ENCODE measurements at regions not wholly inside any gene's neighbourhood (a gene's known extent, or its start where the extent isn't known, plus 50 kb on each side); places are given as distances from the start of the nearest gene placed in this dataset.
A peak's percentile ranks its signal among the peaks of the same experiment; 100 is the strongest.
"Not testable (repeated sequence)": the region's sequence is repeated elsewhere in the genome, so short reads cannot be mapped to it uniquely, and the experiment has no call there.

DNA sequence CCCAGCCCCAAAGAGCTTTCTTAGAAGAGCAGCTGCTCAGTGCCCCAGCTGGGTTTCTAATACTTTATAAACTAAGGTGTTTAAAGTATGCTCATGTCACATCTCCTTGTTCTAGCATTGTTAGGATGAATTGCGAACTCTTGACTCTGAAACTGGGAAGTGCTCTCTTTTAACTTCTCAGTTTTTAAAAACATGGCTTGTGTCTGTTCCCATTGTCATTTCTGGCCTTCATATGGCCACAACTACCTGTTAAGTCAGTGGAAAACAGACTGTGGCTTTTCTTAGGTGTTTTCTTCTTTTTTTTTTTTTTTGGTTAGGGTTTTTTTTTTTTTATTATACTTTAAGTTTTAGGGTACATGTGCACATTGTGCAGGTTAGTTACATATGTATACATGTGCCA, 164.7 kb downstream of the KCNRG start:
- TF ChIP-seq, protein P1, sequence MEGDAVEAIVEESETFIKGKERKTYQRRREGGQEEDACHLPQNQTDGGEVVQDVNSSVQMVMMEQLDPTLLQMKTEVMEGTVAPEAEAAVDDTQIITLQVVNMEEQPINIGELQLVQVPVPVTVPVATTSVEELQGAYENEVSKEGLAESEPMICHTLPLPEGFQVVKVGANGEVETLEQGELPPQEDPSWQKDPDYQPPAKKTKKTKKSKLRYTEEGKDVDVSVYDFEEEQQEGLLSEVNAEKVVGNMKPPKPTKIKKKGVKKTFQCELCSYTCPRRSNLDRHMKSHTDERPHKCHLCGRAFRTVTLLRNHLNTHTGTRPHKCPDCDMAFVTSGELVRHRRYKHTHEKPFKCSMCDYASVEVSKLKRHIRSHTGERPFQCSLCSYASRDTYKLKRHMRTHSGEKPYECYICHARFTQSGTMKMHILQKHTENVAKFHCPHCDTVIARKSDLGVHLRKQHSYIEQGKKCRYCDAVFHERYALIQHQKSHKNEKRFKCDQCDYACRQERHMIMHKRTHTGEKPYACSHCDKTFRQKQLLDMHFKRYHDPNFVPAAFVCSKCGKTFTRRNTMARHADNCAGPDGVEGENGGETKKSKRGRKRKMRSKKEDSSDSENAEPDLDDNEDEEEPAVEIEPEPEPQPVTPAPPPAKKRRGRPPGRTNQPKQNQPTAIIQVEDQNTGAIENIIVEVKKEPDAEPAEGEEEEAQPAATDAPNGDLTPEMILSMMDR (conservative IDR thresholded peaks at IDR 0.05; ENCODE audit: low read depth, low read length): no peak

DNA sequence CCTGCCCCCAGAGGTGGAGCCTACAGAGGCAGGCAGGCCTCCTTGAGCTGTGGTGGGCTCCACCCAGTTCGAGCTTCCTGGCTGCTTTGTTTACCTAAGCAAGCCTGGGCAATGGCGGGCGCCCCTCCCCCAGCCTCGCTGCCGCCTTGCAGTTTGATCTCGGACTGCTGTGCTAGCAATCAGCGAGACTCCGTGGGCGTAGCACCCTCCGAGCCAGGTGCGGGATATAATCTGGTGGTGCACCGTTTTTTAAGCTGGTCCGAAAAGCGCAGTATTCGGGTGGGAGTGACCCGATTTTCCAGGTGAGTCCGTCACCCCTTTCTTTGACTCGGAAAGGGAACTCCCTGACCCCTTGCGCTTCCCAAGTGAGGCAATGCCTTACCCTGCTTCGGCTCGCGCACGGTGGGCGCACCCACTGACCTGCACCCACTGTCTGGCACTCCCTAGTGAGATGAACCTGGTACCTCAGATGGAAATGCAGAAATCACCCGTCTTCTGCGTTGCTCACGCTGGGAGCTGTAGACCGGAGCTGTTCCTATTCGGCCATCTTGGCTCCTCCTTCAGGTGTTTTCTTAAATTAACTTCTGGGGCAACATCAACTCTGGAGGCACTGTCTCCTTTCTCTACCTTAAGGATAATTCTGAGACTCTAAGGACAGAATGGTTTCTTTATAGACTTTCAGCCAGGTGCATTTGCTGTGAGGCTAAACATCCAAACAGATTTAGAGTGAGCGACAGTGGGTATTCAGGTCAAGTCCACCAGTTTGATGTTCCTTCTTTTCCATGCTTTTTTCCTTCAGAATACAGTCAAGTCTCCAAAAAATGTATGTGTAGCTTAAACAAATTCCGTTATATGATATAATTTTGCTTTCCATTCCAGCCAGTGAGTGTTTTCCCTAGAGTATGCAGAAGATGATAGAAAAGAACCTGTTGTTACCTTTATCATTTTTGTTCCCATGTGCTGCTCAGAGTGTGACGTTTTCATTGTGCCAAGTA, 170.8 kb downstream of the KCNRG start:
- not testable (repeated sequence) for H3K4me3 ChIP-seq (ENCODE audit: low read length); DNase-seq (ENCODE audit: low read depth)

More for the DNA sequence above, 164.7 kb downstream of the KCNRG start:
- H3K4me3 ChIP-seq (ENCODE audit: low read length): no peak overlapping the region
- DNase-seq (ENCODE audit: low read depth): no peak

DNA sequence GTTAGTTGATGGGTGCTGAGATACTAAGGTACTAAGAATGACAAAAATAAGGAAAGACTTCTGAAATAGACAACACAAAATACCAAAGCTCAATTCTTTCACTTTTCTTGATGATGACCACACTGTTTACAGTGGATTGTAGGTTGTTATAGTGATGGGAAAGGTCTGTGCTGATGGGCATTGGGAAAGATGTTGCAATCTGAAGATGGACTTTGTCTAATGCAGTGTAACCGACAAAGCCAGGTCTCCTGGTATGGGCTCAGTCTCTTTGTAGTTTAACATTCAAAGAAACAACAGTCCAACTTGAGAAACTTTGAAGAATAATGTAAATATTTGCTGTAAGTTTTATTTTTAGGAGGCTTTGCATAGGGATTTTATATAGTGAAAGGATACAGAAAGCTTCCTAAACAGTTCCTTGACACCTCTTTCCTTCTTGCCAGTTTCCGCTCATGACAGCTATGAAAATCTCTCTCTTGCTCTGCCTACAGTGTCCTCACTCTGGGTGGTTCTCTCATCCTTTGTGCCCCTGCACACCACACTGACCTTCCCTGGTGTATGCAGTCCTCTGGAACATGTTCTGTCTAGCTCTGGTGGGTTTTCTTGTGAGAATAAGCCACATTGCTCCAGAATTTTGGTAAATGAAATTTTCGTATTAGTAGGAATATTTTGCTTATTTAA, 172.2 kb downstream of the KCNRG start:
- DNase-seq (ENCODE audit: low read depth): no peak
- TF ChIP-seq, protein P1 (conservative IDR thresholded peaks at IDR 0.05; ENCODE audit: low read depth, low read length): no peak
- no peak overlapping the region for H3K4me3 ChIP-seq (ENCODE audit: low read length)

DNA sequence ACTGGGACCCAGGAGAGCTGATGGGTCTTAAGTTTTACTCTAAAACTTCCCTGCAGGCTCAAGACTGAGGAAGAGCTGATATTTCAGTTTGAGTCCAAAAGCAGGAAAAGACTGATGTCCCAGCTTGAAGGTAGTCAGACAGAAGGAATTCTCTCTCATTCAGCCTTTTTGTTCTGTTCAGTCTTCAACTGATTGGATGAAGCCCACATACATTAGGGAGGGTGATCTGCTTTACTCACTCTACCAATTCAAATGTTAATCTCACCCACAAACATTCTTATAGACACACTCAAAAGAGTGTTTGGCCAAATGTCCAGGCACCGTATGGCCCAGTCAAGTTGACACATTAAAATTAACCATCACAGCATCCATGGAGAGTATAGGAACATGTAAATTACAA, 173.5 kb downstream of the KCNRG start:
- DNase-seq (ENCODE audit: low read depth): no peak
- TF ChIP-seq, protein P1 (conservative IDR thresholded peaks at IDR 0.05; ENCODE audit: low read depth, low read length): no peak
- no peak overlapping the region for H3K4me3 ChIP-seq (ENCODE audit: low read length)

DNA sequence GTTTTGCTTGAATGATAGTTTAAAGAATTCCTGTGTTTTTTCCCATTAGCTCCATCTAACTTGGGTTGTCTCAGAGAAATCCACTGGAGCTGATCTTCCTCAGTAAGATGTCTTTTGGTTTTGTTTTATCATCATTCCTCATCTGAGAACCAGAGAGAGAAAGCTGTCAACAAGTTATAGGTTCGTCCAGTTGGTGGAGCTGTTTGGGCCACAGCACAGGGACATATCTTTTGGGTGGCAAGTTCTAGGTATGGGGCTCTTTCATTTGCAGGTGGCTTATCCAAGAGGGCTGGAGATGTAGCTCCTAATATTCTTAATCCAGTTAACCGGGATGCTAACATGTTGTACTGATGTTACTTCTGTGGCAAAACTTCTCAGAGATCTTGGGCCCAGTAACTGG, 174.2 kb downstream of the KCNRG start:
- H3K4me3 ChIP-seq (ENCODE audit: low read length): no peak overlapping the region
- TF ChIP-seq, protein P1 (conservative IDR thresholded peaks at IDR 0.05; ENCODE audit: low read depth, low read length): peak; percentile 8
- no peak for DNase-seq (ENCODE audit: low read depth)

DNA sequence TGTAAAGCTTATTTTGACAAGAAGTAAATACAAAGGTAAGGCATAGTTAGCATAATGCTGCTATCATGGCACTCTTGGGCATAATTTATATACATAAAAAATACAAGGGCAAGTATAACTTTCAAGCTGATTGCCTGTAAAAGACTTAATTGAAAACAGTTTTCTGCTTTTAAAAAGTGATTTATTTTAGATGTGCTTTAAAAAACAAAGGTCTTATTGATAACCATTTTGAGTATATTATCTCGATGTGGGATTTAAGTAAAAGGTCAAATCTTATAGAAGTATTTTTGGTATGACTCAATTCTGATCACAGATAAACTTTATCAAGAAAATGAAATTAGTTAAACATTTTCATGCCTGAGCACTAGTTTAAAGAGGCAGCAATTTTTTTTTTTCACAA, 175.8 kb downstream of the KCNRG start:
- H3K4me3 ChIP-seq (ENCODE audit: low read length): no peak overlapping the region
- TF ChIP-seq, protein P1 (conservative IDR thresholded peaks at IDR 0.05; ENCODE audit: low read depth, low read length): no peak
- no peak for DNase-seq (ENCODE audit: low read depth)

DNA sequence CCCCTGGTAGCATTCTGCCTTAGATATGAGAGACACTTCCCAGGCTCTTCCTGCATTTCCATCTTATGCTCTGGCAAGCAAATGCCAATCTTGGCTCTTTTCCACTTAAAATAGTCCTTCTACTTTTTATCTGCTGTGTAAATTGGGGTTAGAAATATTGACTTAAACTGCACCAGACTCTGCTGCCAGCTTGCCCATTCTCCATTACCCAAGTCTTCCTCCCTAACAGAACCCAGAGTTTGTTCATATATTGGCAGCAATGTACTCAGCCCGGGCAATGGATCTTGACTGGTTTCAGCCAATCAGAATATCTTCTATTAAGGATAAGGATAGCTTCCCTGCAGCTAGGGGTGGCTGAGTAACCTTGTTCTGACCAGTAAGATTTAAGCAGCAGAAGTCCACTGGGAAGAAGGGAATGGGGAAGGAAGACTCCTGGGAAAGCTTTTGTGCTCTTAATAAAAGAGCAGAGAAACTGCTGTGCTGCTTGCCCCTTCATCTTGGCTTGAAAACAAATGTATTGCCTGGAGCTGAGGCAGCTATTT, 177.1 kb downstream of the KCNRG start:
- TF ChIP-seq, protein P1 (conservative IDR thresholded peaks at IDR 0.05; ENCODE audit: low read depth, low read length): no peak
- H3K4me3 ChIP-seq (ENCODE audit: low read length): no peak overlapping the region
- DNase-seq (ENCODE audit: low read depth): no peak
